A549 (cell line): ENCODE measurements at regions not wholly inside any gene's neighbourhood (a gene's known extent, or its start where the extent isn't known, plus 50 kb on each side); places are given as distances from the start of the nearest gene placed in this dataset.

ENCODE experiments used
- ATAC-seq, 2 experiments: fragments of 200-7000 bp in 1 of 2; fragments of >200 bp in 1 of 2; cut with Nextera tagmentation in 1 of 2; cut with Tn5 transposase in 1 of 2; 3 replicates each; pipeline versions ENCODE4 v1.8.0 to v1.9.1; 2018 to 2020; ENCODE audit warnings: mild to moderate bottlenecking in 1 of 2, moderate library complexity in 1 of 2
- CTCF ChIA-PET: fragments of 300-600 bp; sonication (Branson Sonifier 250); formaldehyde crosslinking; extraction: SDS; loops from one replicate; lab custom pipeline; 2021; ENCODE audit warnings: antibody characterized with exemption, inconsistent platforms; lab: Yijun Ruan, JAX
- POLR2A ChIA-PET: fragments of 350-600 bp; formaldehyde crosslinking; extraction: SDS; loops from one replicate; lab custom pipeline; 2021; ENCODE audit warnings: antibody characterized with exemption, inconsistent platforms; lab: Yijun Ruan, JAX
- DNase-seq, 2 experiments: peaks; one replicate each; pipeline versions ENCODE4 v3.0.0 to v3.0.0-alpha.2; 2011 to 2016; ENCODE audit warnings: low read depth in 1 of 2, low spot score in 1 of 2
- FAIRE-seq: peaks from 2 replicates; lab custom pipeline; 2011; peaks lifted over from hg19 to GRCh38; lab: Jason Lieb, UNC
- H3K27ac ChIP-seq, 2 experiments: fragments of >200 bp; sonication (Bioruptor Twin); formaldehyde crosslinking; 3 replicates each; pipeline ENCODE4 v1.5.1; 2016 to 2017
- H3K4me1 ChIP-seq: fragments of >200 bp; sonication (Bioruptor Twin); formaldehyde crosslinking; 3 replicates; pipeline ENCODE4 v1.6.1; 2016
- H3K4me2 ChIP-seq: fragments of >200 bp; sonication (Bioruptor Twin); formaldehyde crosslinking; 3 replicates; pipeline ENCODE4 v1.6.1; 2016
- H3K4me3 ChIP-seq: fragments of >200 bp; sonication (Bioruptor Twin); formaldehyde crosslinking; 3 replicates; pipeline ENCODE4 v1.5.1; 2016
- H3K9me3 ChIP-seq: fragments of >200 bp; sonication (Bioruptor Twin); formaldehyde crosslinking; 3 replicates; pipeline ENCODE4 v1.6.1; 2016
- BCL3 ChIP-seq: fragments of >200 bp; sonication (Bioruptor Twin); formaldehyde crosslinking; IDR thresholded peaks from 3 replicates; pipeline ENCODE4 v1.6.1; 2016
- CBX2 ChIP-seq: fragments of 200-600 bp; sonication (generic); IDR thresholded peaks from 2 replicates; pipeline ENCODE4 v1.6.1; 2016; ENCODE audit warnings: low read depth, mild to moderate bottlenecking, borderline replicate concordance
- CHD4 ChIP-seq: fragments of 200-600 bp; sonication (generic); IDR thresholded peaks from 2 replicates; pipeline ENCODE4 v1.6.1; 2016; ENCODE audit warnings: antibody characterized with exemption, mild to moderate bottlenecking, borderline replicate concordance
- EHMT2 ChIP-seq: fragments of 200-600 bp; sonication (generic); IDR thresholded peaks from 2 replicates; pipeline ENCODE4 v1.6.1; 2016; ENCODE audit warnings: antibody characterized with exemption, low read depth, mild to moderate bottlenecking, moderate library complexity
- EP300 ChIP-seq, 2 experiments: fragments of >200 bp; sonication (Bioruptor Twin); formaldehyde crosslinking; IDR thresholded peaks; 2 replicates in 1 of 2; 3 replicates in 1 of 2; pipeline ENCODE4 v1.6.1; 2016 to 2017
- HDAC2 ChIP-seq: fragments of 200-600 bp; sonication (generic); IDR thresholded peaks from 2 replicates; pipeline ENCODE4 v1.6.1; 2016
- MAFK ChIP-seq: fragments of 450-650 bp; IDR thresholded peaks from 2 replicates; pipeline ENCODE4 v1.6.1; 2014; ENCODE audit not compliant: partially characterized antibody
- PHF8 ChIP-seq: fragments of 200-600 bp; sonication (generic); IDR thresholded peaks from 2 replicates; pipeline ENCODE4 v1.6.1; 2016; ENCODE audit warnings: low read depth, mild to moderate bottlenecking, antibody characterized with exemption, moderate library complexity, borderline replicate concordance
- RAD21 ChIP-seq, 2 experiments: fragments of >200 bp in 1 of 2; sonication (Bioruptor Twin) in 1 of 2; formaldehyde crosslinking in 1 of 2; IDR thresholded peaks in 1 of 2; conservative IDR thresholded peaks in 1 of 2; 2 replicates in 1 of 2; 3 replicates in 1 of 2; pipeline ENCODE4 v1.6.1; 2012 to 2018; ENCODE audit warnings: inconsistent platforms in 1 of 2
- REST ChIP-seq: fragments of 200-600 bp; sonication (generic); IDR thresholded peaks from 2 replicates; pipeline ENCODE4 v1.6.1; 2016; ENCODE audit warnings: antibody characterized with exemption, mild to moderate bottlenecking, moderate library complexity
- SMC3 ChIP-seq: fragments of >200 bp; sonication (Bioruptor Twin); formaldehyde crosslinking; IDR thresholded peaks from 3 replicates; pipeline ENCODE4 v1.6.1; 2018; ENCODE audit warnings: inconsistent platforms
- SREBF2 ChIP-seq: fragments of 450-650 bp; IDR thresholded peaks from 2 replicates; pipeline ENCODE4 v1.6.1; 2014; ENCODE audit warnings: mild to moderate bottlenecking, moderate library complexity
- USF2 ChIP-seq: fragments of 450-650 bp; IDR thresholded peaks from 2 replicates; pipeline ENCODE4 v1.6.1; 2014; ENCODE audit warnings: antibody characterized with exemption
- ZSCAN20 ChIP-seq: fragments of 250-450 bp; sonication (Bioruptor Pico); IDR thresholded peaks from 2 replicates; pipeline ENCODE4 v1.8.0; 2022; ENCODE audit warnings: mild to moderate bottlenecking, moderate library complexity
- WGBS: methylation state at CpG from one replicate; pipeline ENCODE4 v1.1.6; 2017; ENCODE audit errors: missing lambda C conversion rate; 5-methylcytosine and 5-hydroxymethylcytosine counted together
- TF ChIP-seq, protein P1 (sequence below): fragments of >200 bp; sonication (Bioruptor Twin); formaldehyde crosslinking; IDR thresholded peaks from 3 replicates; pipeline ENCODE4 v1.5.1; 2016
- TF ChIP-seq, protein P2 (sequence below): fragments of >200 bp; sonication (Bioruptor Twin); formaldehyde crosslinking; IDR thresholded peaks from 2 replicates; pipeline ENCODE4 v1.6.1; 2016

DNA sequence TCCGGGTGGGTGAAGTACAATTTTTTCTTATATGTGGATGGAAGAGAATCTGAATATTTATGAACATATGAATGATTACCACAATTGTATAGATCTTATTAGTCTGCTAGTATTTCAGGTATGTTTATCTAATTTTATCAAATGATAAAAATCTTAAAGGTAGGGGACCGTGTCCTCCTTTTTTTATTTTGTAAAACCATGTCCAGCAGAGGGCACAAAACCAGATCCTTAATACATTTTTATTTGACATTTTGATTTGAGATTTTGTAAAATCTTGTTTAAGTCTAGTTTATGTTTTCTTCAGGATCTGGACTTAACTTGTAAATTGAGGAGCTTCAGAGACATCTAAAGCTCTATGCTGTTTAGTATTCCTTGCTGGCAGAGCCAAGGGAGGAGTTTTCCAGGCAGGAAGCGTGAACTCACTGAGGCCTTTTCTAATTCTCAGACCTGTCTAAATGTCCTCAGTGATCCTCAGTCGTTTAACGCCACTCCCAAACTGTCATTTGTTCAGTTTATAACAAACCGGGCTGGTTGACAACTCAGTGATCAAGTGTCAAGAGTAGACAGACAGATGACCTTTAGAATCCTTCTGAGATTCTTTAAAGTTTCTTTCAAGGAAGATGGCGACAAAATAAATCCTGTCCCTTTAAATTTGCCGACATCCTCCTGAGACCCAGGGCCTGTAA is 263.9 kb downstream of the KTN1 start:
- WGBS, result 56% methylated on average over 8 of the region's 8 CpGs
- no peak for FAIRE-seq
- POLR2A ChIA-PET, result no interaction called here

GRCh38 chr14:55845963-55846825 is 266.2 kb downstream of the KTN1 start:
- Histone ChIP-seq H3K4me2 (no peak overlapping the region; the same call in 2 of the 3 replicates), H3K27ac (no peak overlapping the region), H3K4me3 (no peak overlapping the region), H3K9me3 (no peaks in the 10 kb centered on the region), H3K4me1 (peaks cover 22% of the 10 kb centered on the region; the same call in 2 of the 3 replicates)
- ChIA-PET CTCF (interaction anchor here (1.3 to 2.8 kb wide), 4 partner anchors 17 to 628 kb away, joined by 3 to 9 read pairs (median 6); no protein-coding TSS in a partner anchor), POLR2A (no interaction called here)
- 87% methylated on average over 9 of the region's 9 CpGs for WGBS
- FAIRE-seq, result no peak
- ATAC-seq, result no peak
- no peak for DNase-seq
- TF ChIP-seq USF2 (peak; percentile 22; the same call in 1 of the 2 replicates), PHF8 (no peak), CHD4 (no peak)

More for the DNA sequence above, 263.9 kb downstream of the KTN1 start:
- no peak for ATAC-seq
- peaks cover 16% of the 10 kb centered on the region; the same call in 2 of the 3 replicates for H3K4me1 ChIP-seq
- DNase-seq, result no peak
- CTCF ChIA-PET, result interaction anchor here (0.7 to 2.8 kb wide), 10 partner anchors 10 to 579 kb away, joined by 3 to 9 read pairs (median 4); no protein-coding TSS in a partner anchor
- no peak overlapping the region for H3K4me3 ChIP-seq
- H3K27ac ChIP-seq, result no peak overlapping the region
- TF ChIP-seq, protein P1, sequence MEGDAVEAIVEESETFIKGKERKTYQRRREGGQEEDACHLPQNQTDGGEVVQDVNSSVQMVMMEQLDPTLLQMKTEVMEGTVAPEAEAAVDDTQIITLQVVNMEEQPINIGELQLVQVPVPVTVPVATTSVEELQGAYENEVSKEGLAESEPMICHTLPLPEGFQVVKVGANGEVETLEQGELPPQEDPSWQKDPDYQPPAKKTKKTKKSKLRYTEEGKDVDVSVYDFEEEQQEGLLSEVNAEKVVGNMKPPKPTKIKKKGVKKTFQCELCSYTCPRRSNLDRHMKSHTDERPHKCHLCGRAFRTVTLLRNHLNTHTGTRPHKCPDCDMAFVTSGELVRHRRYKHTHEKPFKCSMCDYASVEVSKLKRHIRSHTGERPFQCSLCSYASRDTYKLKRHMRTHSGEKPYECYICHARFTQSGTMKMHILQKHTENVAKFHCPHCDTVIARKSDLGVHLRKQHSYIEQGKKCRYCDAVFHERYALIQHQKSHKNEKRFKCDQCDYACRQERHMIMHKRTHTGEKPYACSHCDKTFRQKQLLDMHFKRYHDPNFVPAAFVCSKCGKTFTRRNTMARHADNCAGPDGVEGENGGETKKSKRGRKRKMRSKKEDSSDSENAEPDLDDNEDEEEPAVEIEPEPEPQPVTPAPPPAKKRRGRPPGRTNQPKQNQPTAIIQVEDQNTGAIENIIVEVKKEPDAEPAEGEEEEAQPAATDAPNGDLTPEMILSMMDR, result peak; percentile 52
- TF ChIP-seq EHMT2, result no peak
- no peak for TF ChIP-seq HDAC2
- no peak for TF ChIP-seq CHD4
- TF ChIP-seq ZSCAN20, result no peak
- TF ChIP-seq MAFK, result no peak
- TF ChIP-seq CBX2, result no peak
- TF ChIP-seq SREBF2, result no peak
- TF ChIP-seq SMC3, result peak; percentile 65
- peak; percentile 26 to 44; a peak in 3 of 5 replicates for TF ChIP-seq RAD21 (conservative IDR thresholded peaks at IDR 0.05 in 1 of 2, IDR thresholded peaks at IDR 0.05 in 1 of 2)
- no peaks in the 10 kb centered on the region for H3K9me3 ChIP-seq
- H3K4me2 ChIP-seq, result no peak overlapping the region

GRCh38 chr14:55846826-55847446 is 266.9 kb downstream of the KTN1 start:
- WGBS, result 51% methylated on average over 2 of the region's 2 CpGs
- Histone ChIP-seq H3K9me3 (no peaks in the 10 kb centered on the region), H3K27ac (no peak overlapping the region; a peak in 1 of 6 replicates), H3K4me1 (peaks cover 24% of the 10 kb centered on the region; the same call in 2 of the 3 replicates), H3K4me3 (no peak overlapping the region), H3K4me2 (peak overlapping the region; percentile 24)
- CTCF ChIA-PET, result interaction anchor here (1.3 to 2.8 kb wide), 2 partner anchors 493 to 575 kb away, joined by 3 to 9 read pairs; no protein-coding TSS in a partner anchor
- FAIRE-seq (no peak), ATAC-seq (no peak; a peak in 1 of 6 replicates), DNase-seq (no peak)
- no peak for TF ChIP-seq REST
- TF ChIP-seq, protein P2, sequence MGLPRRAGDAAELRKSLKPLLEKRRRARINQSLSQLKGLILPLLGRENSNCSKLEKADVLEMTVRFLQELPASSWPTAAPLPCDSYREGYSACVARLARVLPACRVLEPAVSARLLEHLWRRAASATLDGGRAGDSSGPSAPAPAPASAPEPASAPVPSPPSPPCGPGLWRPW, result no peak
- no peak for TF ChIP-seq BCL3
- TF ChIP-seq EP300 (IDR thresholded peaks at IDR 0.05), result no peak
- no peak for TF ChIP-seq SREBF2
- POLR2A ChIA-PET, result no interaction called here
